CD4-positive, alpha-beta T cell (primary cell): ENCODE measurements at regions not wholly inside any gene's neighbourhood (a gene's known extent, or its start where the extent isn't known, plus 50 kb on each side); places are given as distances from the start of the nearest gene placed in this dataset.

ENCODE experiments used
- ATAC-seq: fragments of 200-7000 bp; cut with Tn5 transposase; one replicate; pipeline ENCODE4 v1.10.0; 2022; ENCODE audit warnings: mild to moderate bottlenecking; ENCODE audit not compliant: poor library complexity
- CTCF ChIA-PET: fragments of 350-600 bp; sonication (Branson Sonifier 250); formaldehyde crosslinking; loops from one replicate; lab custom pipeline; 2021; ENCODE audit warnings: antibody characterized with exemption, inconsistent platforms; lab: Charles Lee
- POLR2A ChIA-PET: fragments of 350-600 bp; sonication (Branson Sonifier 250); formaldehyde crosslinking; loops from one replicate; lab custom pipeline; 2021; ENCODE audit warnings: antibody characterized with exemption, inconsistent platforms; lab: Charles Lee
- DNase-seq, 14 experiments: peaks; one replicate each; pipeline ENCODE4 v3.0.0-alpha.2; 2013 to 2020; ENCODE audit warnings: mixed read lengths in 2 of 14
- H3K27ac ChIP-seq, 2 donors: one replicate each; pipeline versions ENCODE4 v1.5.1 to v1.7.0; 2013; ENCODE audit warnings: low read length in 2 of 2, low read depth in 1 of 2, mild to moderate bottlenecking in 1 of 2
- H3K27me3 ChIP-seq, 2 experiments: 1 replicate in 1 of 2; 2 replicates in 1 of 2; pipeline versions ENCODE4 v1.6.1 to v1.7.0; 2013; ENCODE audit warnings: low read length in 2 of 2, control low read depth in 1 of 2, mild to moderate bottlenecking in 1 of 2, moderate library complexity in 1 of 2; ENCODE audit not compliant: insufficient read depth in 2 of 2, control insufficient read depth in 1 of 2
- H3K36me3 ChIP-seq: one replicate; pipeline ENCODE4 v1.6.1; 2013; ENCODE audit warnings: low read length, control low read depth; ENCODE audit not compliant: insufficient read depth
- H3K4me1 ChIP-seq: one replicate; pipeline ENCODE4 v1.6.1; 2013; ENCODE audit warnings: low read length, control low read depth; ENCODE audit not compliant: insufficient read depth
- H3K4me3 ChIP-seq: one replicate; pipeline ENCODE4 v1.5.1; 2013; ENCODE audit warnings: mild to moderate bottlenecking, low read length, moderate library complexity
- H3K9me3 ChIP-seq, 2 experiments: 1 replicate in 1 of 2; 2 replicates in 1 of 2; pipeline versions ENCODE4 v1.6.1 to v1.7.0; 2013; ENCODE audit warnings: low read length in 2 of 2, mild to moderate bottlenecking in 2 of 2, control low read depth in 1 of 2, moderate library complexity in 1 of 2; ENCODE audit not compliant: control insufficient read depth in 1 of 2, insufficient read depth in 1 of 2
- H3K27ac Mint-ChIP-seq: one replicate; pipeline ENCODE4 v1.8.0; 2020; ENCODE audit warnings: mixed read lengths
- H3K27me3 Mint-ChIP-seq: one replicate; pipeline ENCODE4 v1.8.0; 2021; ENCODE audit warnings: mixed read lengths
- H3K36me3 Mint-ChIP-seq: one replicate; pipeline ENCODE4 v1.8.0; 2021; ENCODE audit warnings: low read depth, mixed read lengths
- H3K4me1 Mint-ChIP-seq: one replicate; pipeline ENCODE4 v1.8.0; 2021; ENCODE audit warnings: low read depth, mixed read lengths
- H3K4me3 Mint-ChIP-seq: one replicate; pipeline ENCODE4 v1.8.0; 2020; ENCODE audit warnings: mild to moderate bottlenecking, mixed read lengths
- H3K9me3 Mint-ChIP-seq: one replicate; pipeline ENCODE4 v1.8.0; 2020; ENCODE audit warnings: mixed read lengths
- intact Hi-C, 2 experiments: fragments of 100-400 bp; cut with DNase I in 1 of 2; cut with micrococcal nuclease in 1 of 2; formaldehyde crosslinking; loops; one replicate each; pipeline versions ENCODE4 v1.15.1 to v1.9.0; 2023 to 2025; cut with DNase I, micrococcal nuclease
- TF ChIP-seq, protein P1 (sequence below): fragments of 200-600 bp; IDR thresholded peaks from one replicate; pipeline ENCODE4 v1.8.0; 2022; ENCODE audit warnings: antibody characterized with exemption, mild to moderate bottlenecking

DNA sequence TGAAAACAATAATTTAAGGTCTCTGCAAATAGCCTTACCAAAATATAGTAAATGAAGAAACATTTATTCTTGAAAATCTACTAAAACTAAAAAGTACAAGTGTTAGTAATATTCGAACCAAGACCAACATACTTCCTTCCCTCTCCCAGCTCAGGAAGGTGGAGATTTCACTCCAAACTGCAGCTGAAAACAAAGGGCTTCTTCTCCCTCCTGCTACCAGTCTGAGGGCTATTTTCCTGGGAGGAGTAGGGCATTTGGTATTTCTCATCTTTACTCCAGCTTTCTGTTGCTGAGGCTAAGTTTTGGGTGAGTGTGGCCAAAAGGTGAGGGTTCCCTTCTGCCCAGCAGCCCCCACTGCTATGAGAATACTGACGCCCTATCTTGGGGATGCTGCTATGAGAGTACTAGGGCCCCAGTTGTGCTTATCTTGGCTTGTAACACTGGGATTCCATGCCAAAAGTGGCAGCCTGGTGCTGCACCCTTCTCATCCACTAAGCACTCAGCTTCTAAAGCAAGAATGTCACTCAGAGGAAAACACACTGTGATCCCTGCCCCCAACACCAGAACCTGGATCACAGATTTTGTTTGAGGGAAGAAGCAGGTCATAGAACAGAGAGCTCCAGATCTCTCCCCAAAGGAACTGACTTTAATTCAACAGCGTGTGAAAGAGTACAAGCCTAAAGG, 130.7 kb upstream of the KLF7 start:
- intact Hi-C loops, result no loop called here
- Mint-ChIP-seq H3K4me1 (no peaks in the 10 kb centered on the region), H3K9me3 (peaks cover 8% of the 10 kb centered on the region), H3K36me3 (no peaks in the 10 kb centered on the region), H3K27me3 (no peaks in the 10 kb centered on the region), H3K4me3 (no peak overlapping the region), H3K27ac (no peak overlapping the region)
- no peaks in the 10 kb centered on the region for H3K9me3 ChIP-seq
- ChIA-PET CTCF (no interaction called here), POLR2A (no interaction called here)
- H3K27me3 ChIP-seq, result no peaks in the 10 kb centered on the region
- TF ChIP-seq, protein P1, sequence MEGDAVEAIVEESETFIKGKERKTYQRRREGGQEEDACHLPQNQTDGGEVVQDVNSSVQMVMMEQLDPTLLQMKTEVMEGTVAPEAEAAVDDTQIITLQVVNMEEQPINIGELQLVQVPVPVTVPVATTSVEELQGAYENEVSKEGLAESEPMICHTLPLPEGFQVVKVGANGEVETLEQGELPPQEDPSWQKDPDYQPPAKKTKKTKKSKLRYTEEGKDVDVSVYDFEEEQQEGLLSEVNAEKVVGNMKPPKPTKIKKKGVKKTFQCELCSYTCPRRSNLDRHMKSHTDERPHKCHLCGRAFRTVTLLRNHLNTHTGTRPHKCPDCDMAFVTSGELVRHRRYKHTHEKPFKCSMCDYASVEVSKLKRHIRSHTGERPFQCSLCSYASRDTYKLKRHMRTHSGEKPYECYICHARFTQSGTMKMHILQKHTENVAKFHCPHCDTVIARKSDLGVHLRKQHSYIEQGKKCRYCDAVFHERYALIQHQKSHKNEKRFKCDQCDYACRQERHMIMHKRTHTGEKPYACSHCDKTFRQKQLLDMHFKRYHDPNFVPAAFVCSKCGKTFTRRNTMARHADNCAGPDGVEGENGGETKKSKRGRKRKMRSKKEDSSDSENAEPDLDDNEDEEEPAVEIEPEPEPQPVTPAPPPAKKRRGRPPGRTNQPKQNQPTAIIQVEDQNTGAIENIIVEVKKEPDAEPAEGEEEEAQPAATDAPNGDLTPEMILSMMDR, result no peak
- no peaks in the 10 kb centered on the region for H3K36me3 ChIP-seq
- no peak for DNase-seq
- ATAC-seq, result no peak
- no peak overlapping the region for H3K4me3 ChIP-seq
- H3K27ac ChIP-seq, result no peak overlapping the region
- H3K4me1 ChIP-seq, result peaks cover 2% of the 10 kb centered on the region

DNA sequence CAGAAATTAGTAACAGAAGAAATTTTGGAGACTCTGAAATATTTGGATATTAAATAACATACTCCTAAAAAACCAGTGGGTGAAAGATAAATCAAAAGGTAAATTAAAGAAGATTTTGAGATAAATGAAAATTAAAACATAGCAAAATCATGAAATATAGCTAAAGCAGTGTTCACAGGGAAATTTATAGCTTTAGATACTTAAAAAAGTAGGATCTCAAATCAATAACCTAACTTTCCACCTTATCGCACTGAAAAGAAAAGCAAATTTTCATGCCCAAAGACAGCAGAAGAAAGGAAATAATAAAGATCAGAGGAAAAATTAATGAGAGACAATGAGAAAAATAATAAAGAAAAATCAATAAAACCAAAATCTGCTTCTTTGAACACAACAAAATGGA, 135.1 kb upstream of the KLF7 start:
- H3K4me1 Mint-ChIP-seq, result no peaks in the 10 kb centered on the region
- CTCF ChIA-PET, result no interaction called here
- no peak for ATAC-seq
- Histone ChIP-seq H3K27me3 (no peaks in the 10 kb centered on the region), H3K27ac (no peak overlapping the region), H3K4me3 (no peak overlapping the region), H3K4me1 (no peaks in the 10 kb centered on the region), H3K9me3 (no peaks in the 10 kb centered on the region), H3K36me3 (no peaks in the 10 kb centered on the region)
- H3K36me3 Mint-ChIP-seq, result no peaks in the 10 kb centered on the region
- no peak for DNase-seq
- no peaks in the 10 kb centered on the region for H3K27me3 Mint-ChIP-seq
- POLR2A ChIA-PET, result interaction anchor here (0.7 kb wide), 1 partner anchor 19 kb away, joined by 3 read pairs; no protein-coding TSS in a partner anchor
- H3K9me3 Mint-ChIP-seq, result peaks cover 8% of the 10 kb centered on the region
- intact Hi-C loops, result no loop called here
- TF ChIP-seq, protein P1, result no peak
- H3K4me3 Mint-ChIP-seq, result no peak overlapping the region
- no peak overlapping the region for H3K27ac Mint-ChIP-seq

DNA sequence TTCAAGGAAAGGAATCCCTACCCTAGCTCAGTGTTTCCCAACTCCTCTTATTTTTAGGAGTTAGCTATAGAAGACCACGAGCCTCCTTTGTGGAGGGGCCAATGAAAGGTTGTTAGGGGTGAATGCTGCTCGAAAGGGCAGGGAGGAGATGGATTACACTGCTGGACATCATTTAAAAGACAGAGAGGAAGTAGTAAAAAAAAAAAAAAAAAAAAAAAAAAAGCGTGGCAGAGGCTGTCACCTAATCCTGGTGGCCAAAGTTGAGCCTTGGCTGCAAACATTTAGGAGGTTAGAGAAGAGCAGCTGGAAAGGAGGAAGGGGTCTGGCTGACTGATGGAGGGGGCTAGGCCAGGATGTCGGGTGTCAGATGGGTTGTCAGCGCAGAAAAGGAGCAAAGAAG, 139.0 kb upstream of the KLF7 start:
- H3K4me1 Mint-ChIP-seq, result peaks cover 10% of the 10 kb centered on the region
- no peaks in the 10 kb centered on the region for H3K27me3 ChIP-seq
- no peaks in the 10 kb centered on the region for H3K27me3 Mint-ChIP-seq
- H3K36me3 ChIP-seq, result no peaks in the 10 kb centered on the region
- ChIA-PET POLR2A (interaction anchor here (0.6 kb wide), 1 partner anchor 164 kb away, joined by 3 read pairs; no protein-coding TSS in a partner anchor), CTCF (no interaction called here)
- H3K9me3 ChIP-seq, result no peaks in the 10 kb centered on the region
- H3K4me3 ChIP-seq, result no peak overlapping the region
- H3K4me3 Mint-ChIP-seq, result no peak overlapping the region
- no peak overlapping the region for H3K27ac Mint-ChIP-seq
- DNase-seq (no peak), ATAC-seq (no peak)
- H3K4me1 ChIP-seq, result peaks cover 9% of the 10 kb centered on the region
- intact Hi-C loops, result no loop called here
- no peaks in the 10 kb centered on the region for H3K36me3 Mint-ChIP-seq
- peaks cover 8% of the 10 kb centered on the region for H3K9me3 Mint-ChIP-seq
- TF ChIP-seq, protein P1, result no peak
- H3K27ac ChIP-seq, result no peak overlapping the region
